NCI-H128 (cell line): ENCODE measurements at regions not wholly inside any gene's neighbourhood (a gene's known extent, or its start where the extent isn't known, plus 50 kb on each side); places are given as distances from the start of the nearest gene placed in this dataset.

ENCODE experiments used
- DNase-seq: peaks from one replicate; lab custom pipeline; 2025; ENCODE audit not compliant: unreplicated experiment; lab: John Stamatoyannopoulos, UW

GRCh38 chr3:115323380-115323779, 176.3 kb upstream of the ZBTB20 start:
- DNase-seq = no peak

- no peak for DNase-seq
These were observed 177.0 kb upstream of the ZBTB20 start for GRCh38 chr3:115324056-115324455.

GRCh38 chr3:115325539-115325938, 178.5 kb upstream of the ZBTB20 start:
- no peak for DNase-seq

DNA sequence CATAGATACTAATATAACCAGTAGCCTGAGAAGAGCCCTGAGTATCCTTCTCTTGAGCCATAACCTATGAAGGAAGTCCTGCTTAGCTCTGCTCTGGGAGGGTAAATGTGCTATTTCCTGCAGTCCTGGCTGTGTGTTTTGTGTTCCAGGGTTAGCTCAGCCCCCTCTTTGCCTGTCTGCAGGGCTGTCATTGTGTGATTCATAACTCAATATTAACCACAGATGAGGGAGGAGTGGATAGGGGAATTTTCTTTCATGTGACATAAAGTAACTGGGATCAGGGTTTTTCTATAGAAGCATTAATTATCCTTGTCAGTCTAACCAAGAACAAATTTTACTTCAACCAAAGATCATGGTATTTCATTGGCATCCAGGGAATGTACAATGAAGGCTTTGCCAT, 183.3 kb upstream of the ZBTB20 start:
- no peak for DNase-seq

- no peak for DNase-seq
These were observed 185.9 kb upstream of the ZBTB20 start for GRCh38 chr3:115332998-115333397.

GRCh38 chr3:115336836-115337235, 189.7 kb upstream of the ZBTB20 start:
- DNase-seq = no peak

DNA sequence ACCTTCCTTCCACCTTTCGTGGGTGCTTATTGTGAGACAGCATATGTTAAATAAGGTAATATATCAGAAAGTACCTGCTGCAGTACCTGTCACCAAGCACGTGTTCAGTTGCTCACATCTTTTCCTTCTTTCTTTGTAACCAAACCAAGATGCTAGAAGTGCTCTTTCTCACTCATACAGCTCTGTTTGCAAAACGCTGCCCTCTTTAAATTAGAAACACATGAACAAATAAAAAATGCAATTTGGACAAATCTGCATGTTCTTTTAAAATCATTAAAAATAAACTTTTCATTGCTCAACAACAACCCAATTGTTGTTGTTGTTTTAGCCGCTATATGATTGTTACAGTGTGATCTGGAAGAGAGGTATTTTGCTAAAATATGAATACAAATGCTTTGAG, 193.5 kb upstream of the ZBTB20 start:
- no peak for DNase-seq

DNA sequence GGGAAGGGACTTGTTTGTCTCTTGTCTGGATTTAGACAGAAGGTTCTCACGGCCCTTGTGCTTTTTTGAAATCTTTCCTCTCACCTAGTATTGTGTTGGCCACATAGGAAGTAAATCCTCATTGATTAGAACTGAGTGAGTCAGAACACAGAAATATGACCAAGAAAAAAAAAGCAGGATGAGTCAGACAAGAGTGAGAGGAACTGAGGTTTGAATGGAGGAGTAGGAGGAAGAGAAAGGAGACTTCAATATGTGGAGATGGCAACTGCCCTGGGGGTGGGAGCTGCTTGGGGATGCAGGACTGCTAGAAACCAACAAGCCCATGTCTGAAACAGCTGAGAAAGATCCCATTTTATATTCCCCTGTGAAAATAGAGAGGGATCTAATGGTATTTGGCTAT, 194.1 kb upstream of the ZBTB20 start:
- no peak for DNase-seq

DNA sequence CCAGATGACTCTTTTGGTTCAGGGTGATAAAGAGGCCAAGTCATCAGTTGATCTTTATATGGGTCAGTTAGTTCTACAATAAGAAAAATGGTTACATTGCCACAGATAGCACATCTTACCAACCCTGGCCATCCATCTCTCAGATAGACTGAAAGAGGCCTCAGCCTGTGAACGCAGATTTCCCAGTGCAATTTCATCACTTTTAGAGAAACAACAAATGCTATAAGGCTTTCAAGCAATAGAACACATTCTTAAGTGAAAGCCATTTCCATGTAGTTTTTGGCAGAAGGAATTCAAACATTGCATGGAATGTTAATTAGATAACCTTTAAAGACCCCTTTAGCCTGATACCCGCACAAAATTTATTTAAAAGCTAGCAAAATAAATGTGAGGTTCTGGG, 200.6 kb upstream of the ZBTB20 start:
- no peak for DNase-seq

DNA sequence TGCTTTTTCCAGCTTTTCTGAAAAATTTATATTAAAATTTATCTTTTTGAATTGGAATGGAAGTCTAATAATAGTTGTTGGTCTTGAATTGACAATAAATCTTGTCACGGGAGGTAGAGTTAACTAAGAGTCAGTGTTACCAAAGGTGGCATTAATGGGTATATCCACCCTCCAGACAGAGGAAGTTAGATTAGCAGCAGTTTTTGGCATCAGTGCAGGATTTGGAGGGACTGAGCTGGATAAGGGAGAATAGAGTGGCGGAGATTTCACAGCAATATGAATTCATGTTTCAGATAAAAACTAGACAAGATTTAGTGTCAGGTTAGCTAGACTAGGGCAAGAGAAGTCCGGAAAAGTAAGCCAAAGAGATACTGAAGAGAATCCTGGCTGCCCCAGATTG, 201.3 kb upstream of the ZBTB20 start:
- DNase-seq = no peak

GRCh38 chr3:115348951-115349745, 202.1 kb upstream of the ZBTB20 start:
- no peak for DNase-seq

GRCh38 chr3:115350606-115351005, 203.5 kb upstream of the ZBTB20 start:
- DNase-seq = no peak

- DNase-seq = no peak
These were observed 204.1 kb upstream of the ZBTB20 start for GRCh38 chr3:115351193-115351592.

DNA sequence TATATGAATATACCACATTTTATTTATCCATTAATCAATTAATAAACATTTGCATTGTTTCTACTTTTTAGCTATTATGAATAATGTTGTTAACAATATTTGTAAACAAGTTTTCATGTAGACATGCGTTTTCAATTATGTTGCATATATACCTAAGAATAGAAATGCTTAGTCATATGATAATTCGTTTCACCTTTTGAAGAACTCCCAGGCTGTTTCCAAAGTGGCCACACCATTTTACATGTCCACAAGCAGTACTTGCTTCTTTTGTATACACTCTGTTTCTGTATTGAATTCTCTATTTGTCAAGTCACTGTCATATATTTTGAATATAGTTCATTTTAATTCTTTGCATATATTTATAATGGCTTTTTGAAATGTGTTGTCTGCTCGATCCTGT, 206.9 kb upstream of the ZBTB20 start:
- DNase-seq = no peak

DNA sequence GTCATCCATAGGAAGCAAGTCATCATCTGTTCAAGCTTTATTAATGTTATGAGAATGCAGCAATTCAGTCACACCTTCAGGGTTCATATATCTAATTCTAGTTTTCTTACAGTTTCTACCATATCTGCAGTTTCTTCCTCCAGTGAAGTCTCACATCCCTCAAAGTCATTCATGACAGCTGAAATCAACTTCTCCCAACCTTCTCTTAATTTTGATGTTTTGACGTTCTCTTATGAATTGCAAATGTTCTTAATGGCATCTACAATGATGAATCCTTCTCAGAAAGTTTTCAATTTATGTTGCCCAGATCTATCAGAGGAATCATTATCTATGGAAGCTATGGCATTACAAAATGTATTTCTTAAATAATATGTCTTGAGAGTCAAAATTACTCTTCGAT, 210.4 kb upstream of the ZBTB20 start:
- no peak for DNase-seq

DNA sequence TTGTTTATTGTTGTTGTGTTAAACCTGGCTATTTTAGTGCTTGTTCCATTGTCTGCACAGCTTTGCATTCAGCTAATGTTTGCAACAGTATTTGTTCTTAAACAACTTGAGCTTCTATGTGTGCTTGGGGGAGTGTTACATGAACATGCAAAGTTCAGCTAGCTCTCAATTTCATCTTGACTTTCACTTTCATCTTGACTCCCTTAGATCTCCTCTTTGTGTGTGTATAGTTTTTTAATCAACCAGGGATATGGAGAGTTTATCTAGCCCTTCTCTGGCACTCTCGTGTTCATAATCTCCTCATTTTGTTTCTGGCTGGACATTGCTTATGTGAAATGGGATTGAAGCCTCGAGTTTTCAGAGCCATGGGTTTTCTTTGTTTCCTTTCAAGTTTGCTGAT, 212.4 kb upstream of the ZBTB20 start:
- DNase-seq = no peak

- DNase-seq = no peak
These were observed 214.7 kb upstream of the ZBTB20 start for GRCh38 chr3:115361806-115362205.

GRCh38 chr3:115363071-115363470, 216.0 kb upstream of the ZBTB20 start:
- no peak for DNase-seq

DNA sequence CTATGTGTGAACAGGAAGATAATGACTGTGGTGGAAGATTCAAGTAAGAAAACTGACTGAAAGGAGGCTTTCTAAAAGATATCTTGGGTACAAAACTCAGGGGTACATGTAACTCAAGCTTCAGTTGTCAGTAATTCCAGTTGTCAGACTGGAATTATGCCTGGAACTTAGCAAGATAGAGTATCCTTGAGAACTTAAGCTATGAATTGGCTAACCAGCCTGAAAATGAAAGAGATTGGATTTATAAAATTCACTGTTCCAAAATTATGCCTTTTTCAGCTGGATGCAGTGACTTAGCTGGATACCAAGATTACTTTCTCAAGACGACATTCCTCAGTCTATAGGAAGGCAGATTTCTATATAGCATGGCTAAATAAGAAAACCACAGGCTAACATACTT, 221.9 kb upstream of the ZBTB20 start:
- DNase-seq = no peak

- no peak for DNase-seq
These were observed 228.3 kb upstream of the ZBTB20 start for GRCh38 chr3:115375362-115375761.

DNA sequence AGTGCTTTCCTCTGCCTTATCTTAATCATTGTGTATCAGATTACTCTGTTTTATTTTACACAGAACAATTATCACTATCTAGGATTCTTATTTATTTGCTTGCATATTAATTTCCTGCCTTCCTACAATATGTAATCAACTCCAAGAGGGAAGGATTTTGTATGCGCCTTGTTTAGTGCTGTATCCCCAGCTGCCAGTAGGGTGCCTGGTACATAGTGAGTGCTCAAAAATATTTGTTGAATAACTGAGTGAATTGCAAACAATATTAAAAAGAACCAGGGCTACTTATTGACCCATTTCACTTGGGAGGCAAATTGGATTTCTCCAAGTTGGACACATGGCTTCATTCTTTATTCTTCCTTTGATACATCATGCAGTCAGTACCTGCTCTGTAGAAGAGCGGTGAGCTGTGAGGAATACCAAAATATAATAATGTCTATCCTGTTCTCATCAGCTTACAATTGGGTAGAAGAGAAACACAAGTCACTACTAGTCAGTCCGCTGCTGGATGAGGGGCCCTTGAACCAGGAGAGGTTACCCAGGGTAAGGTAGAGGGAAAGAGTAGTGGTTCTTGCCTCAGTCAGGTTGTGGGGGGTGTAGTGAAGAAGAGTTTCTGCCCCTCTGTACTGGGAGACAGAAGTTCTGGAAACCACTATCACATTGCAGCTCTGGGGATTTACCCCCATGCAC, 233.9 kb upstream of the ZBTB20 start:
- no peak for DNase-seq

- DNase-seq = no peak
These were observed 234.5 kb upstream of the ZBTB20 start for GRCh38 chr3:115381573-115381912.

GRCh38 chr3:115381931-115382330, 234.8 kb upstream of the ZBTB20 start:
- no peak for DNase-seq
